Transverse colon (tissue), 4 donors: ENCODE measurements at regions not wholly inside any gene's neighbourhood (a gene's known extent, or its start where the extent isn't known, plus 50 kb on each side); places are given as distances from the start of the nearest gene placed in this dataset.

Source experiments
- EP300 ChIP-seq: sonication (generic); formaldehyde crosslinking; IDR thresholded peaks from one replicate; pipeline ENCODE4 v1.6.1; 2017; ENCODE audit warnings: antibody characterized with exemption, low read depth
- POLR2A ChIP-seq: fragments of 450-650 bp; IDR thresholded peaks from one replicate; pipeline ENCODE4 v1.6.1; 2016; ENCODE audit warnings: antibody characterized with exemption, mild to moderate bottlenecking, moderate library complexity
- POLR2AphosphoS5 ChIP-seq, 3 donors: sonication (generic); formaldehyde crosslinking; IDR thresholded peaks; one replicate each; pipeline ENCODE4 v1.6.1; 2016; ENCODE audit warnings: antibody characterized with exemption in 3 of 3
- TF ChIP-seq, protein P1 (sequence below), 5 experiments: fragments of 200-600 bp in 3 of 5; fragments of 450-650 bp in 2 of 5; sonication (generic) in 3 of 5; IDR thresholded peaks; 1 replicate in 2 of 5; 2 replicates in 3 of 5; pipeline ENCODE4 v1.5.1; 2016 to 2017; ENCODE audit warnings: antibody characterized with exemption in 5 of 5, inconsistent platforms in 3 of 5, mild to moderate bottlenecking in 2 of 5, moderate library complexity in 1 of 5

GRCh38 chr20:51196991-51197651 lies 174.2 kb upstream of the KCNG1 start:
- no peak for TF ChIP-seq POLR2A
- TF ChIP-seq, protein P1, sequence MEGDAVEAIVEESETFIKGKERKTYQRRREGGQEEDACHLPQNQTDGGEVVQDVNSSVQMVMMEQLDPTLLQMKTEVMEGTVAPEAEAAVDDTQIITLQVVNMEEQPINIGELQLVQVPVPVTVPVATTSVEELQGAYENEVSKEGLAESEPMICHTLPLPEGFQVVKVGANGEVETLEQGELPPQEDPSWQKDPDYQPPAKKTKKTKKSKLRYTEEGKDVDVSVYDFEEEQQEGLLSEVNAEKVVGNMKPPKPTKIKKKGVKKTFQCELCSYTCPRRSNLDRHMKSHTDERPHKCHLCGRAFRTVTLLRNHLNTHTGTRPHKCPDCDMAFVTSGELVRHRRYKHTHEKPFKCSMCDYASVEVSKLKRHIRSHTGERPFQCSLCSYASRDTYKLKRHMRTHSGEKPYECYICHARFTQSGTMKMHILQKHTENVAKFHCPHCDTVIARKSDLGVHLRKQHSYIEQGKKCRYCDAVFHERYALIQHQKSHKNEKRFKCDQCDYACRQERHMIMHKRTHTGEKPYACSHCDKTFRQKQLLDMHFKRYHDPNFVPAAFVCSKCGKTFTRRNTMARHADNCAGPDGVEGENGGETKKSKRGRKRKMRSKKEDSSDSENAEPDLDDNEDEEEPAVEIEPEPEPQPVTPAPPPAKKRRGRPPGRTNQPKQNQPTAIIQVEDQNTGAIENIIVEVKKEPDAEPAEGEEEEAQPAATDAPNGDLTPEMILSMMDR (IDR thresholded peaks at IDR 0.05): no peak
- TF ChIP-seq EP300: no peak
- no peak for TF ChIP-seq POLR2AphosphoS5 (IDR thresholded peaks at IDR 0.05)
